GM19351 (cell line): ENCODE measurements at regions not wholly inside any gene's neighbourhood (a gene's known extent, or its start where the extent isn't known, plus 50 kb on each side); places are given as distances from the start of the nearest gene placed in this dataset.
"Not testable (repeated sequence)": the region's sequence is repeated elsewhere in the genome, so short reads cannot be mapped to it uniquely, and the experiment has no call there.

ENCODE experiments used
- ATAC-seq: cut with Tn5 transposase; IDR thresholded peaks from one replicate; pipeline ENCODE4 v1.9.1; 2021; ENCODE audit warnings: mild to moderate bottlenecking, moderate library complexity; ENCODE audit not compliant: unreplicated experiment

- no peak for ATAC-seq
These were observed 485.2 kb upstream of the PROK2 start for GRCh38 chr3:72270072-72270681.

DNA sequence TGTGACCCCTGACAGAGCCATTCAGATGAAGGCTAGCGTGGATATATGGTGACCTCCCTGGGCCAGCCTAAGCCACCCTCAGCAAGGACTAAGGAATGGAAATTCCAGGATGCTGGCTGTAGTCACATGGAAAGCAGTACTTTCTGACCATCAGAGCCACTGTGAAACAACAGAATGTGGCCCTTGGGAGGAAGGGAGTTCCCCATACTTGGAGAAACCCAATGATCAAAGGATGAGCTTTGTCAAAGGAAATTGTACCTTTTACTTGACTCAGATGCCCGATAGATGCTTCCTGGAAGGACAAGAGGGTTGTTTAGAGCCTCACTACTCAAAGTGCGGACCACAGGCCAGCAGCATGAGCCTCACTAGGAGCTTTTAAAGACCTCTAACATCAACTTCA, 484.5 kb upstream of the PROK2 start:
- no peak for ATAC-seq

GRCh38 chr3:72266921-72267524, 482.1 kb upstream of the PROK2 start:
- ATAC-seq = not testable (repeated sequence)

DNA sequence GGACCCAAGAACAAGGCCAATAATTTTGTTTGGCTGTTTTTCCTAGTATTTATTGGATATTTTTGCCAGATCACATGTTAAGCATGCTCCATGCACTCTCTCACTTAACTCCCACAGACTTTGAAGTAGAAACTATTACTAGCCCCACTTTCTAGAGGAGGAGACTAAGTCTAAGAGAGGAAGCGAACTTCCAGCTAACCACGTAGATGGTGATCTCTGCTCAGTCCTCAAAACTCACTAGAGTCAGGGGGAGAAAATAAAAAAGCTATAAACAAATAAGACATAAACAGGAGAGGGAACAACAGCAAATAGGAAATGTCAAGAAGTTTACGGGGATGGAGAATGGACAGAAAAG, 481.0 kb upstream of the PROK2 start:
- peak; percentile 40 for ATAC-seq

GRCh38 chr3:72265256-72266015, 480.5 kb upstream of the PROK2 start:
- peak; percentile 64 for ATAC-seq

DNA sequence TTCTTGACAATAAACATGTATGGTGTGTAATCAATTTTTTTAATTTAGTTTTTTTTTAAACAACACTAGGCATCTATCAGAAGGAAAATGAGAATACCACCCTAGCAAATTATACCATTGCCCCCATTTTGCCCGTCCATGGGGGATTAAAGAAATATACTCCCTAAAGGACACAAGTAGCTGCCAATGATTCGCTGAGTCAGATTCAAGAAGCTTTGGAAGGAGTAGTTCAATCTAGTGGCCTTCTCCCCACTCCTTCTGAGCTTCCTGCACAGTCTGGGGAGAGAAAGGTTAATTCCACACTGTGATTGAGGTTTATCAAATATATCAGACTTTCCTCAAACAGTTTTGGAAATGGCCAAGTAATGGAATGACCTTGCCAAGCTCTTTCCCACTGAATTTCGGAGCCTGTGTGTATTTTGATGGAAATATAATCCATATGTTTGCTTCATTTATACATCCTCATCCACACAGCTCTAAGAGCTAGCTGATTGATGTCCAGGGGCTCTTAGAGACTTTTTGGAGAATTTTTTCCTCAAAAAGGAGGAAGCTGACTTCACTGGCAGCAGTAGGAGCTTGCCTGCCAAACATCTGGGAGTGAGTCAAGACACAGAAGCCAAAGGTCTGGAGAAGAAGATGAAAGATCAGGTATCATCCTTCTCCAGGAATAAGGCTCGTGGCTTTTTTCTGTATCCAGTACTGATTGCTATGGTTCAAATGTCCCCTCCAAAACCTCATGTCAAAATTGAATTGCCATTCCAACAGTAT, 478.5 kb upstream of the PROK2 start:
- no peak for ATAC-seq

DNA sequence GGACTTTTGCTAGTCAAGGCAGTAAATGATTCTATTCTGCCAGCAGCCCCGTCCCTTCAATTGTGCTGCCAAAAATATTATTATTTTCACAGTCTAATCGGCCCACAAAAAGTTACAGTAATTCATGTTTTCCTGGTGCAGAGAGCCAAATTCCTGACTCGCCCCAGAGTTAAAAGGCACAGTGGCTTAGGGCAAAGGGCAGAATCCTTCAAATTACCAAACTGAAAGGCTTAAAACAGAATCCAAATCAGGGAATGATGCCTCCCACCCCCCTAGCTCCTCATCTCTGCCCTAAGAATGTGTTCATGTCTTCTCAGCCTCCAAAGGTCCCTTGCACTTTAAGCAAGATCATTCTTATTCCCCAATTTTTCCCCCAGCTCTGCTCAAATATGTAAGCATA, 477.8 kb upstream of the PROK2 start:
- ATAC-seq = no peak

- no peak for ATAC-seq
These were observed 476.9 kb upstream of the PROK2 start for GRCh38 chr3:72261566-72262564.

DNA sequence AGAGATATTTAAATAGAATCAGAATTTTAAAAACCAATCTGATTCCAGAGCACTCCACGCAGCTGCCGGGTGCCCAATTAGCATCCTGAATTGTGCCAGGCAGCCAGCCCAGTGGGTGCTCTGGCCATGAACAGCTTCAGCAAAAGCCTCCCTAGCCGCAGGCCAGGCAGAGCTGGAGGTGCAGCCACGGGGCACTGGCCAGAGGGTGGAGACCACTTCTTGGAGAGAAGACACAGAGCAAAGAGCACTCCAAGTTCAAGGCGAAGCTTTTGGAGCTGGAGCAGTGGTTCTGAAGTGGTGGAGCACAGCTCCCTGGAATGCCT, 475.6 kb upstream of the PROK2 start:
- no peak for ATAC-seq

GRCh38 chr3:72259755-72260587, 475.0 kb upstream of the PROK2 start:
- ATAC-seq = peak; percentile 41

- no peak for ATAC-seq
These were observed 473.6 kb upstream of the PROK2 start for GRCh38 chr3:72258361-72259141.

DNA sequence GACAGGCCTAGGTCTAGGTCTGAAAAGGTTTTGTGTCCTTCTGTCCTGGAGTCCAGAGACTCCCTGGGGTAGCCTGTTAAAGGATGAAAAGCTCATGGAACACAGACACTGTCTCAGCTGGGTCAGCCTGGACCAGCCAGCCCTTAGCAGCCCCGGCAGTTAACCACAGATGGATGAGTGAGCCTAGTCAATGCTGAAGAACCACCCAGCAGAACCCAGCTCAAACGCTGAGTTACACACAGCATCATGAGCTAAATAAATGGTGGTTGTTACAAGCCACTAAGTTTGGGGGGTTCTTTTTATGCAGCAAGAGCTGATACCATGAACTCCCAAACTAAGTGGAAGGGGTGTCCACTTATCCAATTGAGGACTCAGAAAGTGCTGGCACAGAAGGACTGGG, 472.8 kb upstream of the PROK2 start:
- no peak for ATAC-seq

DNA sequence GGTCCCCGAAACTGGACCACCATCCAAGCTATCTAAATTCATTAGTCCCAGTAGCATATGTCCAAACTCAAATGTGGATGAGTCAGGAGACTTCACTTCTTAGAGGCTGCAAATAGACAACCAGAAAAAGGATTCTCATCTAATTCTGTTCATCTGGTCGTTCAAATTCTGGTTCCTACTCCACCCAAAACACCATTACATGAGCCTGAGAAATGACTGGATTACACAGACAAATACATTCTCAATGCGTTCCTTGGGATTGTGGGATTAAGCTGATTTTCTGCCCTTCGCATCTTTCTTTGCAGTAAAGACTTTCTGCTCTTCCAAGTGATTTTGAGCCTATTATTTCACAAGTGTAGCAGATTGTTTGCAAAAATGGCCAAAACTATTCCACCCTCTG, 472.3 kb upstream of the PROK2 start:
- no peak for ATAC-seq

DNA sequence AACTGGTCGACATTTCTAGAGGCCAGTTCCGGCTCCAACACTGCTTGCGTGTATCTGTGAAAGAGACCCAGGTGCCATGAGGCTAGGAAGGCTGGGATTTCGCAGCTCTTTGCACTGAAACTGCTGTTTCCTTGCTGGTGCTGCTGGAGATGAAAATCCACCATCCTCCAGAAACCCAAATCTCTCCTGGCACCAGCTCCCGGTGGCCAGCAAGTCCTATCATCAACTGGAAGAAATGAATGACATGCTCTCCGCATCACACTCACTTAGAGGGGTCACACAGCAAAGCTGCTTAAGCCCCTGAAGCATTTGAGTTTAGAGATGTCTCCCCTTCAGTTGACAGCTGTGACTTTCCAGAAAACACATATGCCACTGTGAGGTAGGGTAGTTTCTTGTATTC, 471.8 kb upstream of the PROK2 start:
- ATAC-seq = no peak

GRCh38 chr3:72255791-72256559, 471.0 kb upstream of the PROK2 start:
- ATAC-seq = no peak

DNA sequence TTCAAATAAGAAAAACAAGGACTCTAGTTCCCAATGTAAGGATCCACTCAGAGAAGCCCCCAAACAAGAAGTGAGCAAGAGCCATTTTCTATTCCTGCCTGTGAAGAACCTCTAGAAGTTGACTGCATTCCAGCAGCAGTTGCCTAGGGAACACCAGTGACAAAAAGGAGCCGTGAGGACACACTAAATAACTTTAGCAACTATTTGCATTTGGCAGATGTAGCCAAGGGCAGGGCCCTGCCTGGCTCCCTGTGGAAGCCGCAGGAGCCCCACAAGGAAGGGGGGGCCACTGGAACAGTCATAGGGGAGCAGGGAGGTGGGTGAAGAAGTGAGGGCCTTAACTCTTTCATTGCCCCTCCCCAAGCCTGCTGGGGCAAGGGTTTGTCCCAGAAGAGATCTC, 470.2 kb upstream of the PROK2 start:
- ATAC-seq = no peak

GRCh38 chr3:72254483-72254882, 469.5 kb upstream of the PROK2 start:
- ATAC-seq = no peak

- no peak for ATAC-seq
These were observed 465.8 kb upstream of the PROK2 start for GRCh38 chr3:72250725-72251124.
